Cardiac muscle cell (in vitro differentiated cells and primary cell): ENCODE measurements at regions not wholly inside any gene's neighbourhood (a gene's known extent, or its start where the extent isn't known, plus 50 kb on each side); places are given as distances from the start of the nearest gene placed in this dataset.

ENCODE experiments used
- DNase-seq, 2 donors: peaks; one replicate each; pipeline versions ENCODE4 v3.0.0 to v3.0.0-alpha.2; 2010 to 2017; ENCODE audit warnings: low read depth in 1 of 2, low spot score in 1 of 2
- H3K27ac ChIP-seq: fragments of 200-600 bp; sonication (generic); 2 replicates; pipeline ENCODE4 v1.5.1; 2016
- H3K27me3 ChIP-seq: fragments of 200-600 bp; sonication (generic); 2 replicates; pipeline ENCODE4 v1.6.0; 2016; ENCODE audit warnings: control low read depth
- H3K36me3 ChIP-seq: fragments of 200-600 bp; sonication (generic); 2 replicates; pipeline ENCODE4 v1.5.1; 2016; ENCODE audit warnings: control low read depth
- H3K4me1 ChIP-seq: fragments of 200-600 bp; sonication (generic); 2 replicates; pipeline ENCODE4 v1.8.1; 2017; ENCODE audit warnings: low read depth, mild to moderate bottlenecking, mixed run types
- H3K4me3 ChIP-seq: fragments of 200-600 bp; sonication (generic); 2 replicates; pipeline ENCODE4 v1.5.1; 2016; ENCODE audit warnings: mild to moderate bottlenecking
- H3K9me3 ChIP-seq: fragments of 200-600 bp; sonication (generic); 2 replicates; pipeline ENCODE4 v1.5.1; 2017; ENCODE audit warnings: low read depth, mild to moderate bottlenecking, control low read depth
- CTCF ChIP-seq: IDR thresholded peaks from 2 replicates; pipeline ENCODE4 v1.5.1; 2012; ENCODE audit warnings: low read depth, mild to moderate bottlenecking, low read length

- H3K27me3 ChIP-seq: no peaks in the 10 kb centered on the region
- no peak for DNase-seq
- H3K4me3 ChIP-seq: no peak overlapping the region
- no peaks in the 10 kb centered on the region for H3K36me3 ChIP-seq
- no peaks in the 10 kb centered on the region for H3K9me3 ChIP-seq
- no peak for TF ChIP-seq CTCF
- H3K27ac ChIP-seq: no peak overlapping the region
- no peaks in the 10 kb centered on the region for H3K4me1 ChIP-seq
Observed at GRCh38 chr16:54688339-54688738, 242.3 kb upstream of the IRX5 start.

GRCh38 chr16:54687043-54687899, 243.4 kb upstream of the IRX5 start:
- Histone ChIP-seq H3K9me3 (no peaks in the 10 kb centered on the region), H3K4me1 (no peaks in the 10 kb centered on the region), H3K4me3 (no peak overlapping the region), H3K27ac (no peak overlapping the region), H3K36me3 (no peaks in the 10 kb centered on the region), H3K27me3 (no peaks in the 10 kb centered on the region)
- TF ChIP-seq CTCF: no peak
- peak in 1 of 2 donors; percentile 47 for DNase-seq

GRCh38 chr16:54685682-54686081, 245.0 kb upstream of the IRX5 start:
- no peak for DNase-seq
- Histone ChIP-seq H3K36me3 (no peaks in the 10 kb centered on the region), H3K4me1 (no peaks in the 10 kb centered on the region), H3K9me3 (no peaks in the 10 kb centered on the region), H3K27ac (no peak overlapping the region), H3K27me3 (no peaks in the 10 kb centered on the region), H3K4me3 (no peak overlapping the region)
- TF ChIP-seq CTCF: no peak

GRCh38 chr16:54679531-54679930, 251.1 kb upstream of the IRX5 start:
- TF ChIP-seq CTCF: no peak
- Histone ChIP-seq H3K36me3 (no peaks in the 10 kb centered on the region), H3K27me3 (no peaks in the 10 kb centered on the region), H3K27ac (no peak overlapping the region), H3K4me1 (no peaks in the 10 kb centered on the region), H3K4me3 (no peak overlapping the region), H3K9me3 (no peaks in the 10 kb centered on the region)
- DNase-seq: no peak

GRCh38 chr16:54677308-54677950, 253.2 kb upstream of the IRX5 start:
- Histone ChIP-seq H3K4me3 (no peak overlapping the region), H3K4me1 (no peaks in the 10 kb centered on the region), H3K27me3 (no peaks in the 10 kb centered on the region), H3K9me3 (no peaks in the 10 kb centered on the region), H3K36me3 (no peaks in the 10 kb centered on the region), H3K27ac (no peak overlapping the region)
- TF ChIP-seq CTCF: no peak
- DNase-seq: no peak
